ENCODE measurements at regions not wholly inside any gene's neighbourhood (a gene's known extent, or its start where the extent isn't known, plus 50 kb on each side); places are given as distances from the start of the nearest gene placed in this dataset.

GRCh38 chr2:16055848-16056580, 115.7 kb downstream of the MYCN start:
- TF ChIP-seq CTCF (conservative IDR thresholded peaks at IDR 0.05 in 1 of 2, IDR thresholded peaks at IDR 0.05 in 1 of 2; ENCODE audit: extremely low read depth in 1 of 2, insufficient read depth in 1 of 2, low read depth in 1 of 2, low read length in 2 of 2) (no peak), EZH2 (IDR thresholded peaks at IDR 0.05; ENCODE audit: borderline replicate concordance, low read length) (no peak)
